HFFc6 (cell line): ENCODE measurements at regions not wholly inside any gene's neighbourhood (a gene's known extent, or its start where the extent isn't known, plus 50 kb on each side); places are given as distances from the start of the nearest gene placed in this dataset.

Experiments used
- DNase-seq: peaks from one replicate; pipeline ENCODE4 v3.0.0-alpha.2; 2018
- H3K27ac Mint-ChIP-seq: 2 replicates; pipeline ENCODE4 v1.8.0; 2020; ENCODE audit warnings: mild to moderate bottlenecking, mixed read lengths
- H3K27me3 Mint-ChIP-seq: 2 replicates; pipeline ENCODE4 v1.8.0; 2021; ENCODE audit warnings: mild to moderate bottlenecking, moderate library complexity, mixed read lengths; ENCODE audit not compliant: insufficient read depth
- H3K36me3 Mint-ChIP-seq: 2 replicates; pipeline ENCODE4 v1.8.0; 2021; ENCODE audit warnings: low read depth, mixed read lengths
- H3K4me1 Mint-ChIP-seq: 2 replicates; pipeline ENCODE4 v1.8.0; 2020; ENCODE audit warnings: low read depth, mixed read lengths
- H3K4me3 Mint-ChIP-seq: 2 replicates; pipeline ENCODE4 v1.8.0; 2020; ENCODE audit warnings: mild to moderate bottlenecking, moderate library complexity, mixed read lengths
- H3K9me3 Mint-ChIP-seq: 2 replicates; pipeline ENCODE4 v1.8.0; 2020; ENCODE audit warnings: mild to moderate bottlenecking, mixed read lengths
- TF ChIP-seq, protein P1 (sequence below): fragments of 200-600 bp; sonication (generic); IDR thresholded peaks from 2 replicates; pipeline ENCODE4 v1.5.0; 2021; ENCODE audit warnings: antibody characterized with exemption, mild to moderate bottlenecking

DNA sequence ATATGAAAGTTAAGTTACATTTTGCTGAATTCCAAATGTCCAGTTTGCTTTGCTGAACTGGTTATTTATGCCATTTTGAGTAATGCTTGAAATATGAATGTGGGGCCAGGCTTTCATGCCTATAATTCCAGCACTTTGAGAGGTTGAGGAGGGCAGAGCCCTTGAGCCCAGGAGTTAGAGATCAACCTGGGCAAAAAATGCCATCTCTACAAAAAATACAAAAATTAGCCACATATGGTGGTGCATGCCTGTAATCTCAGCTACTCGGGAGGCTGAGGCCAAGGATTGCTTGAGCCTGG lies 101.2 kb upstream of the ITGA6 start:
- TF ChIP-seq, protein P1, sequence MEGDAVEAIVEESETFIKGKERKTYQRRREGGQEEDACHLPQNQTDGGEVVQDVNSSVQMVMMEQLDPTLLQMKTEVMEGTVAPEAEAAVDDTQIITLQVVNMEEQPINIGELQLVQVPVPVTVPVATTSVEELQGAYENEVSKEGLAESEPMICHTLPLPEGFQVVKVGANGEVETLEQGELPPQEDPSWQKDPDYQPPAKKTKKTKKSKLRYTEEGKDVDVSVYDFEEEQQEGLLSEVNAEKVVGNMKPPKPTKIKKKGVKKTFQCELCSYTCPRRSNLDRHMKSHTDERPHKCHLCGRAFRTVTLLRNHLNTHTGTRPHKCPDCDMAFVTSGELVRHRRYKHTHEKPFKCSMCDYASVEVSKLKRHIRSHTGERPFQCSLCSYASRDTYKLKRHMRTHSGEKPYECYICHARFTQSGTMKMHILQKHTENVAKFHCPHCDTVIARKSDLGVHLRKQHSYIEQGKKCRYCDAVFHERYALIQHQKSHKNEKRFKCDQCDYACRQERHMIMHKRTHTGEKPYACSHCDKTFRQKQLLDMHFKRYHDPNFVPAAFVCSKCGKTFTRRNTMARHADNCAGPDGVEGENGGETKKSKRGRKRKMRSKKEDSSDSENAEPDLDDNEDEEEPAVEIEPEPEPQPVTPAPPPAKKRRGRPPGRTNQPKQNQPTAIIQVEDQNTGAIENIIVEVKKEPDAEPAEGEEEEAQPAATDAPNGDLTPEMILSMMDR: no peak
- Mint-ChIP-seq H3K9me3 (no peaks in the 10 kb centered on the region; the same call in 1 of the 2 replicates), H3K36me3 (no peaks in the 10 kb centered on the region), H3K4me1 (peaks cover 53% of the 10 kb centered on the region), H3K27me3 (peaks cover 5% of the 10 kb centered on the region), H3K27ac (peak overlapping the region; percentile 53), H3K4me3 (peak overlapping the region; percentile 18)
- no peak for DNase-seq

DNA sequence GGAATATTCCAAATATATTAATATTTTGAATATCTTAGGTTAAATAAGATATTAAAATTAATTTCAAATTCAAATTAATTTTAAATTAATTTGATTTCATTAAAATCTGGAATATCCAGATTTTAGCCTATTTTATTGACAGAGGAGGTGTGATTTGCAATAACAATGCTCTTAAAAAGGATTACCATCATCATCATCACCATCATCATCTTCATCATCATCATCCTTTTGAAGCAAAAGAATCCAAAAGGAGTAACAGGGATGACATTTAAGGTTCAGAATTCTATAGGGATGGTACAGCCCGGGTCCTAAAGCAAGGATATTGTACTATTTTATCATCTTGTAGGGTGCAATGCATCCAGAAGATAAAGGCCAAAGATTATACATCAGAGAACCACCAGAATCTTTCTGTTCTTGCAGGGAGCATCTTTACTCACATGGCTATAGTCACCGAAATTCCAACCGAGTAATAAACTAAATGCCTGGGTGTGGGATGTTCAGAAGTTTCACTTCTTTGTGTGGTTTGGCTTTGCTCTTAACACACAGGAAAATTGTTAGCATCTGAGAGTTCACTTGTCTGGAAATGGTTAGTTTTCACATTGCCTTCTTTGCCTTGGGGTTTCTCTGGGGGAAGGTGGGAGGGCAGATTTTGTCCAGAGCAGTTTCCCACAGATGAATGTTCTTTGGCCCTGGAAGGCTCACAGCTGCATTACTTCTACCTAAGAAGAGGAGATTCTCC lies 99.1 kb upstream of the ITGA6 start:
- H3K27ac Mint-ChIP-seq: no peak overlapping the region
- no peaks in the 10 kb centered on the region for H3K9me3 Mint-ChIP-seq
- H3K36me3 Mint-ChIP-seq: no peaks in the 10 kb centered on the region
- peak; percentile 58 for DNase-seq
- peaks cover 46% of the 10 kb centered on the region for H3K4me1 Mint-ChIP-seq
- TF ChIP-seq, protein P1: no peak
- H3K4me3 Mint-ChIP-seq: no peak overlapping the region; the same call in 1 of the 2 replicates
- peaks cover 5% of the 10 kb centered on the region for H3K27me3 Mint-ChIP-seq

DNA sequence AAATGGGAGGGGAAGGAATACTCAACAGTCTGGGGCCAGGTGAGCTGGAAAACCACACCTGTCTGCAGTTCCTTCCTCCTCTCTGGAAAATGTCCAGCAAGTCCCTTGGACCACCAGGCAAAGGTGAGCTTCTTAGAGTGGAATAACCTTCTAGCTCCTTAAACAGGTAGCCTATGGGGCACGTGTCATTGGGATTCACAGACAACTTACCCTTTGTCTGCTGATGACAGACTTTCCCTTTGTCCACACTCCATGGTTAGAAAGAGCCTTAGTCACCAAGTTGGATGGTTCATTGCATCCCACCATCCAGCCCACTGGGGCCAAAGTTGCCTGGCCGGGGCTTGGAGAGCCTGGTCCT lies 98.0 kb upstream of the ITGA6 start:
- DNase-seq: no peak
- TF ChIP-seq, protein P1: no peak
- Mint-ChIP-seq H3K27ac (no peak overlapping the region), H3K27me3 (peaks cover 3% of the 10 kb centered on the region; the same call in 1 of the 2 replicates), H3K9me3 (no peaks in the 10 kb centered on the region), H3K4me1 (peaks cover 35% of the 10 kb centered on the region), H3K4me3 (no peak overlapping the region), H3K36me3 (no peaks in the 10 kb centered on the region)

DNA sequence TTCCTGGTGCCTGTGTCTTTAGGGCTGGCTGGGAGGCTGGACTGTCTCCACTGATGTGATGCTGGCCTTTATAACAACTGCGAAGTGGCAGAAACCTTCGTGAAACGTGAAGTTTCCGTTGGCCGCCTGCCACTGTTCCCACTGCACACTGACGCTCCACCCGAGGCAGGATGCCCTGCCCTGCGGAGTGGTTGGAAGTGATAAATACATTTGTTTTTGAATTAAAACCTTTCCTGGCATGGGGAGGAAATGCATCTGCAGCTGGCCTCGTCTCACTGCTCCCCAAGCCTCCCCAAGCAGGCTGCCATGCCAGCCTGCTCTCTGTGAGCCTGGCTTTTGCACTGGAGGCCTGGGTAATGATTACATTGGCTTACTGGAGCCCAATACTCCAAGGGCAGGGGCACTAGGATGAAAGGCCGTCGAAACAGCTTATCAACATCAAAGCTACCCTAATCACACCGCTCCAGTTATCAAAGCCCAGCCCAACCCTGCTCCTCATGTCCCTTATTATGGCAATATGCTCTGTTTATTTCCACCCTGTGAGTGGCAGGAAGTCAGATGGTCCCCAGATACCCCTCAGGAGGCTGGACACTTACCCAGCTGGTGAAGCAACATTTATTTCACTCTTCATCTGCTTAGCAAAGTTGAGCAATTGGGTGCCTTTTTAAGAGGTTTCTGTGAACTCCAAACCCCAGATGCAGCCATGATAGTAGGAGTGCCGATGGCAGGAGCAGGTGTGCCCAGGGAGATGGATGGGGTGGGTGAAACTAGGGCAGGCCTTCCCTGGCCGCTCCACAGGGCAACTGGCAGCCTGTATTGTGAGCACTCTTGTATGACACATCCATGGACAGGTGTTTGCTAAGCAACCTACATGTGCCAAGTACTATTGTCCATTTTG lies 97.4 kb upstream of the ITGA6 start:
- Mint-ChIP-seq H3K27me3 (peaks cover 3% of the 10 kb centered on the region; the same call in 1 of the 2 replicates), H3K4me1 (peaks cover 36% of the 10 kb centered on the region), H3K27ac (no peak overlapping the region), H3K9me3 (no peaks in the 10 kb centered on the region), H3K4me3 (no peak overlapping the region), H3K36me3 (no peaks in the 10 kb centered on the region)
- TF ChIP-seq, protein P1: no peak
- no peak for DNase-seq

DNA sequence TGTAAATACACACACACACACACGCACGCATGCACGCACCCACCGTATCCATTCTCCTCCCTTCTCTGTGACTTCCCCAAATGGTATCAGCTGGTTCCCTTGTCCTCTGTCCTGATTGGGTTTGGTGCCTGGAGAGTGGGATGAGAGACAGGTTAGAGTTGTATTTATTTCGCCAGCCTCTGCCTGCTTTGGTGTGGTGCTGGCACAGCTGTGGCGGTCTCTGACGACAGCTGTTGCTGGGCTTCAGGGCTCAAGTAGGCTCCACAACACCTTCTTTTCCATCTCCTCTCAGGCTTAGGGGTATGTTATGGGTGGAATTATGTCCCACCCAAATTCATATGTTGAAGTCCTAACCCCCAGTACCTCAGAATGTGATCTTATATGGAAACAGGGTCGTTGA lies 94.9 kb upstream of the ITGA6 start:
- Mint-ChIP-seq H3K9me3 (no peaks in the 10 kb centered on the region), H3K27ac (no peak overlapping the region), H3K27me3 (peaks cover 3% of the 10 kb centered on the region; the same call in 1 of the 2 replicates), H3K4me1 (peaks cover 39% of the 10 kb centered on the region), H3K4me3 (no peak overlapping the region), H3K36me3 (no peaks in the 10 kb centered on the region)
- TF ChIP-seq, protein P1: no peak
- DNase-seq: no peak
